CD4-positive, alpha-beta T cell treated with Interleukin-10 for 1 hour (primary cell): ENCODE measurements at regions not wholly inside any gene's neighbourhood (a gene's known extent, or its start where the extent isn't known, plus 50 kb on each side); places are given as distances from the start of the nearest gene placed in this dataset.

ENCODE experiments used
- DNase-seq: peaks from one replicate; pipeline ENCODE4 v3.0.0-alpha.2; 2020

DNA sequence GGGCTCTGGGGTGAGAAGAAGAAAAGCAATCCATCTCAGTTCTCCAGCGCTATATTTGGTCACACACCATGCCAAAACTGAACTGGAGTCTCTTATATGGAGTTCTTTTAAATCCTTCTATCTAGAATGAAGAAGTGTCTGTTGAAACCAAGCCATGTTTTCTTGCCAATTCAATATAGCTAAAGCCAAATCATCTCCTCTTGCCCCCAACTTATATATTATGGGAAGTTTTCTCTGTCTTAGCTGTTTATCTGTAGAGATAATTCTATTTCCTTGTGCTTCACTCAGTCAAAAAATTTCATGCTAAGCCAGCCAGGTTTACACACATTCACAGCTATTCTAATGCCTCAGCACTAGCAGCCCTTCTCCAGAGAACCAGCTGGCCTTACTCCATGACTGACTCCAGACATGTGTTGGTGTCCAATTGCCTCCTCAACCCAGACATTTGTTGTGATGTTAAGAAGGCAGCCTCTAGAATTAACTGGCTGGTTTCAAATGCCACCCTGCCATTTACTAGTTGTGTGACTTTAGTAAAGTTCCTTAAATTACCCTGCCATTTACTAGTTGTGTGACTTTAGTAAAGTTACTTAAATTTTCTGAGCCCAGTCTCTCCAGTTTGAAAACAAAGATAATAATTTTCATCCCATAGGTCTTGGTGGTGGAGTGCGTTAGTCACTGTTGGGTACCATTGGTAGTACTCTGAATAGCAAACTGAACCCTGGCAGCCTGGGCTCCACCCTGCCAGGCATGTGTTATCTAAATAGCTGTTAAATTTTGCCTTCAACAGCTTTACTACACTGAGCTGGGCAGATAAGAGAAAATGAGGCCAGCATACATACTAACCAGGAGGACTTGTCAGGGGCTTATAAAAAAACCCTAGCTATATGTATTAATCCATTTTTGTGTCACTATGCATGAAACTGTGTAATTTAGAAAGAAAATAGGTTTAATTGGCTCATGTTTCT is 525.1 kb downstream of the LMO7 start:
- DNase-seq: no peak

- DNase-seq: no peak
Measured at GRCh38 chr13:76160506-76160905, 524.4 kb downstream of the LMO7 start.

- DNase-seq: no peak
Measured at GRCh38 chr13:76157926-76158325, 521.8 kb downstream of the LMO7 start.

DNA sequence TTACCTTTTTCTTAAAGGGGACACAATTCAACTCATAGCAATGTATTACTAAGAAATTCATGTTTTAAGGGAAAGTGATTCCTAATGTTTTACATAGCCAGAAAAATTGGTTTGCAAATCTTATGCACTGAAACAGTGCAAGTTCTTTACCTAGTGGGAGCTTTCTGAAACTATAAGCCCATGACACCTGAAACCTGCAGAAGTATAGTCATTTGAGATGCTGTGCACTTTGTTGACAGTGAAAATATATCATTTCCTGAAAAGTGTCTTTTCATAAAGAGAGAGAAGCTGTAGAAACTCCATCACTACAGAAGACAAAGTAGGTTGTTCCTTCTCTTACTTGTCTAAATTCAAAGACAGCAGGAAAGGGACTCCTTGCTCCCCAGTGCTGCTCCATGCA is 517.1 kb downstream of the LMO7 start:
- DNase-seq: no peak

- no peak for DNase-seq
Measured at GRCh38 chr13:76148926-76149325, 512.8 kb downstream of the LMO7 start.

DNA sequence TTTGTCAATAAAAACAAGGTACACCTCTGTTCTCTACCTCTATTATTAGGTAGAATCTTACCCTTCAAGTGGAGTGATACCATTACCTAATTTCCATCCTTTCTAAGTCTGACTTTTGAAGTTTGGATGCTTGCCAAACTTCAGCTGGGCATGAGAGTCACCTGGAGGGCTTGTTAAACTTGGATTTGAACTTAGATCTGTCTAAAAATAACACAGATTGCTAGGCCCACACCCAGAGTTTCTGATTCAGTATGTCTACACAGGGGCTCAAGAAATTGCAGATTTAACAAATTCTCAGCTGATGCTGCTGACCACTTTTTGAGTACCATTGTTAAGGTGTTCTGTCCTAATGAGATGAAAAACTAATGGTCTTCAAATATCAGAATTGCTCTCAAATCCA is 512.2 kb downstream of the LMO7 start:
- no peak for DNase-seq

DNA sequence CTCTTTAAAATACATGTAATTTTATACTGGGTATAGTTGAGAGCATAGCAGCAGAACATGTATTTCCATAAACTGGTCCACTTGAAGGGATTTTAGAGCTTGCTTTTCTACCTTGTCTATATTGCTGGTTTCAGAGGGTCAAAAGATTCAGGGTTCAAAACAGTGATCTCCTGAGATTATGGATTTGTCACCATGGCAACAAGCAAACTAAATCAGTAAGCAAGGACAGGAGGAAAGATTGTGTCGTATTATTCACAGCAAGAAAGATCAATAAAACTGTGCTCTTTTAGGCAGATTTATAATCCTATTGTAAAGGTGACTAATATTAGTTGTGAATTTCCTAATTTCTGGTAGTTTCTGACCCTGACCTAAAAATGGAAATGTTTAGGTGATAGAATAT is 496.4 kb downstream of the LMO7 start:
- no peak for DNase-seq

DNA sequence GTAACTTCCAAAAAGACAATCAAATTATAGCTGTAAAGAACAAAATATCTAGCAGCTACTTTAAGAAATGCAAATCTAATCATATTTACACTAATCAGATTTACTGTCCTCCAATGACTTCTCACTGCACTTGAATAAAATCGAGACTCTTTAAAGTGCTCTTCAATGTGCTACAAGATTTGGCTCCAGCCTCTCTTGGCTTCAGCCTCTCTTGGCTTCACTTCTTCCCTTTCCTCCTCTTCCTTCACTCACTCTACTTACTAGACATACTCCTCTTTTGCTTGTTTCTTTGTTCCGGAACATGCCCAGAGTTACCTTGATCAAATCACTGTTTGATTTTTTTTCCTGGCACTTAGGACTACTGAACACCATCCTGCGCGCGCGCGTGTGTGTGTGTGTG is 495.4 kb downstream of the LMO7 start:
- no peak for DNase-seq

DNA sequence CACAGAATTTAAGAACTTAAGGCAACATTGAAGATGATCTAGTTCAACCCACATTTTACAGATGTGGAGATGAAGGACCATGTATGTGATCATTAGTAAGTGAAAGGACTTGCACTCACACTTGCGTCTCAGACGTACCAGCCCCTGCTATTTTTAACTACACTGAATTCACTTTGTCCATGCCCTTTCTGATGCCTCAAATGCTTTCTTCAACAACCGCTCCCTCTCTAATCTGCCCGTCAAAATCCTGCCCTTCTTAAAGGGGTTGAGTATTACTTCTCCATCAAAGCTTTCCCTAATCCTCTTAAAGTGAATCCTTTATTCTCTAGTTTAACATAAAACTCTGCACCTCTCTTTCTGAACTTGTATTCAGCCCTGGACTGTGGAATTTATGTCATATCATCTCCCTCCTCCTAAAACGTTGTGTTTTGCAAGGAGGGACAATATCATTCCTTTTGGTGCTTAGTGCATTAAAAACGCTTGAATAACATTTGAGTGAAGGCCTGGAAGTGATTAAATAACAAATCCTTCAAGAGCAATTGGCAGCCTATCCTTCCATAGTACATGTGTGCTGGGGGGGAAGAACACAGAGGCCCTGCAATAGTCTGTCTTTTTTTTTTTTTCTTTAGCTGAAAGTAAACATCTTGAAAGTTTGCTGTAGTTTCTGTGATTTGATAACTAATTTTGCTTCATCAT is 493.3 kb downstream of the LMO7 start:
- no peak for DNase-seq

DNA sequence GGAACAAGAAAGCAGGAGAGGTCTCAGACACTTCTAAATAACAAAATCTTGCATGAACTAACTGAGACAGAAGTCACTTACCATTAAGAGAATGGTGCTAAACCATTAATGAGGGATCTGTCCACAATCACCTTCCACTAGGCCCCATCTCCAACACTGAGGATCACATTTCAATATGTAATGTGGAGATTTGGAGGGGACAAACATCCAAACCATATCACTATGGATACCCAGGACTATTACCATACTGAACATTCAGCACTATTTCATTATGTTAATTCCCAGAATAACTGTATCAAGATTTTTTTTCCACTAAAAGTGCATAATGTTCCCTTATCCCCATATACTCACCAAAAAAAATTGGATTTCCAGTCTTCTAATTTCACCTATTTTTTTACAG is 491.8 kb downstream of the LMO7 start:
- no peak for DNase-seq

DNA sequence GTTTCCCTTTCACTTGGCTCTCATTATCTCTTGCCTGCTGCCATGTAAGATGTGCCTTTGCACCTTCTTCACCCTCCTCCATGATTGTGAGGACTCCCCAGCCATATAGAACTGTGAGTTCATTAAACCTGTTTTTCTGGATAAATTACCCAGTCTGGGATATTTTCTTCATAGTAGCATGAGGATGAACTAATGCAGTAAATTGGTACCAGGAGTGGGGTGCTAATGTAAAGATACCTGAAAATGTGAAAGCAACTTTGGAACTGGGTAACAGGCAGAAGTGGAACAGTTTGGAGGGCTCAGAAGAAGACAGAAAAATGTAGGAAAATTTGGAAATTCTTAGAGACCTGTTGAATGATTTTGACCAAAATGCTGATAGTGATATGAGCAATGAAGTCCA is 487.4 kb downstream of the LMO7 start:
- no peak for DNase-seq

DNA sequence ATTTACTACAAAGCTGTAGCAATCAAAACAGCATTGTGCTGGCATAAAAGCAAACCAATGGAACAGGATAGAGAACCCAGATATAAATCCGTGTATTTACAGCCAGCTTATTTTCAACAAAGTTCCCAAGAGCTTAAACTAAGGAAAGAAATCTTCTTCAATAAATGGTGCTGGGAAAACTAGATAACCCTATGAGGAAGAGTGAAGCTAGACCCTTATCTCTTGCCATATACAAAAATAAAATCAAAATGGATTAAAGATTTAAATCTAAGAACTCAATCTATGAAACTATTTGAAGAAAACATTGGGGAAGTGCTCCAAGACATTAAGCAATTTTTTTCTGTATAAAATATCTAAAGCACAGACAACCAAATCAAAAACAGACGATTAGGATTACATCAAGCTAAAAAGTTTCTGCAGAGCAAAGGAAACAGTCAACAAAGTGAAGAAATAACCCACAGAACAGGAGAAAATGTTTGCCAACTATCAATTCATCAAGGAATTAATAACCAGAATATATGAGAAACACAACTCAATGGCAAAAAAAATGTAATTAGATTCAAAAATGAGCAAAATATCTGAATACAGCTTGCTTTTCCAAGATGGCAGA is 480.7 kb downstream of the LMO7 start:
- no peak for DNase-seq

DNA sequence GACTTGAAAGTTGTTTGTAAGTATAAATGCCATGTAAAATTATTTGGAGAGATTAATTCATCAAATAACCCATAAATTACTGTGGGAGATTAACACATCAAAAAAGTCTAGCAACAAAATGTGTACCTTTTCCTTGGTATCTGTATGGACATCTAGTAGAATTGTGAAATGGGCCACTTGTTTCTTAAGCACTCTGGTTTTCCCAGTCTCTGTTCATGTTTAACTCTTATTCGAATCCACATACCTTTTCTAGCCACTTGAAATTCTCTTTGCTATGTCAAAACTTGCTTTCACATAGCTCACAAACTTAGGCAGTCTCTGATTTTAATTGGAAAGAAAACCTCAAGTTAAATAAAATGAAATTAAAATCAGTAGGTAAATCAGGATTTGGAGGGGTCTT is 470.6 kb downstream of the LMO7 start:
- DNase-seq: no peak

DNA sequence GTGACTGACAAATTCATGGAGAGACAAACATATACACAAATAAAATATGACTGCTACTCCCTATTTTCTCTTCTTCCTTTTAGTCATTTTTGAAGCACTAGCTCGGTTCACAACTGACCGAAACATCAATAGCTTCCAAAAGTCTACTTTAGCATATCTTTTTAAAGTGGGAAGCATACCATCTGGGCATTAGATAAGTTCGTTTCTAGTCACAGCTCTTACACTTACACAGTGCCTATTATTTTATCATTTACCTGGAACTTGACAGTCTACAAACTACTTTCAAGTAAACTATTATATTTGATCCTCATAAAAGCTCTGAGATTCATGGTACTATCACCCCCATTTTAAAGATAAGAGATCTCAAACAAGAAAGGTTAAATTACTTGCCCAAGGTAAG is 458.5 kb downstream of the LMO7 start:
- no peak for DNase-seq

GRCh38 chr13:76091076-76091475 is 454.9 kb downstream of the LMO7 start:
- no peak for DNase-seq

GRCh38 chr13:76086729-76087128 is 450.6 kb downstream of the LMO7 start:
- no peak for DNase-seq

- DNase-seq: no peak
Measured at GRCh38 chr13:76067850-76068249, 431.7 kb downstream of the LMO7 start.

- DNase-seq: no peak
Measured at GRCh38 chr13:76053181-76053580, 417.1 kb downstream of the LMO7 start.

DNA sequence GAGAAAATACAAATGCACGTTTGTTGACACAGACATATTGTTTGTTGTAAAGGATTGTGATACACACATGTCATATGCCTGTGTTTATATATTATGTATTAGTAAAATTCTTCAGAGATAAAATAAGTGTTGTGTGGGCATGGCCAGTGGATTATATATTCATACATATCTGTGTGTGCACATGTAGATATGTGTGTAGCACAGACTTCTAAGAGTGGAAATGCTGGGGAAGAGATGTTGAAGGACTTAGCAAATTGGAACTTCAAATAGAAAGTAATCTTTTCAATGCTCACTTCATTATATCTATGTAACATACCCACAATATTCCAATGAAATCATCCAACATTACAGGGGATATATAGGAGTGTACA is 413.2 kb downstream of the LMO7 start:
- no peak for DNase-seq

- DNase-seq: no peak
Measured at GRCh38 chr13:76048675-76049375, 412.7 kb downstream of the LMO7 start.

- no peak for DNase-seq
Measured at GRCh38 chr13:76048131-76048530, 412.0 kb downstream of the LMO7 start.

- no peak for DNase-seq
Measured at GRCh38 chr13:76043874-76044273, 407.7 kb downstream of the LMO7 start.
